NCI-H446 (cell line): ENCODE measurements at regions not wholly inside any gene's neighbourhood (a gene's known extent, or its start where the extent isn't known, plus 50 kb on each side); places are given as distances from the start of the nearest gene placed in this dataset.
A peak's percentile ranks its signal among the peaks of the same experiment; 100 is the strongest.
"Not testable (repeated sequence)": the region's sequence is repeated elsewhere in the genome, so short reads cannot be mapped to it uniquely, and the experiment has no call there.

ENCODE experiments used
- DNase-seq, 2 experiments: peaks; one replicate each; lab custom pipeline; 2025; lab: John Stamatoyannopoulos, UW

DNA sequence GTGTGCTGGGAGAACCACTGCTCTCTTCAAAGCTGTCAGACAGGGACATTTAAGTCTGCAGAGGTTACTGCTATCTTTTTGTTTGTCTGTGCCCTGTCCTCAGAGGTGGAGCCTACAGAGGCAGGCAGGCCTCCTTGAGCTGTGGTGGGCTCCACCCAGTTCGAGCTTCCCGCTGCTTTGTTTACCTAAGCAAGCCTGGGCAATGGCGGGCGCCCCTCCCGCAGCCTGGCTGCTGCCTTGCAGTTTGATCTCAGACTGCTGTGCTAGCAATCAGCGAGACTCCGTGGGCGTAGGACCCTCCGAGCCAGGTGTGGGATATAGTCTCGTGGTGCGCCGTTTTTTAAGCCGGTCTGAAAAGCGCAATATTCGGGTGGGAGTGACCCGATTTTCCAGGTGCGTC is 164.0 kb downstream of the HRH4 start:
- not testable (repeated sequence) for DNase-seq

DNA sequence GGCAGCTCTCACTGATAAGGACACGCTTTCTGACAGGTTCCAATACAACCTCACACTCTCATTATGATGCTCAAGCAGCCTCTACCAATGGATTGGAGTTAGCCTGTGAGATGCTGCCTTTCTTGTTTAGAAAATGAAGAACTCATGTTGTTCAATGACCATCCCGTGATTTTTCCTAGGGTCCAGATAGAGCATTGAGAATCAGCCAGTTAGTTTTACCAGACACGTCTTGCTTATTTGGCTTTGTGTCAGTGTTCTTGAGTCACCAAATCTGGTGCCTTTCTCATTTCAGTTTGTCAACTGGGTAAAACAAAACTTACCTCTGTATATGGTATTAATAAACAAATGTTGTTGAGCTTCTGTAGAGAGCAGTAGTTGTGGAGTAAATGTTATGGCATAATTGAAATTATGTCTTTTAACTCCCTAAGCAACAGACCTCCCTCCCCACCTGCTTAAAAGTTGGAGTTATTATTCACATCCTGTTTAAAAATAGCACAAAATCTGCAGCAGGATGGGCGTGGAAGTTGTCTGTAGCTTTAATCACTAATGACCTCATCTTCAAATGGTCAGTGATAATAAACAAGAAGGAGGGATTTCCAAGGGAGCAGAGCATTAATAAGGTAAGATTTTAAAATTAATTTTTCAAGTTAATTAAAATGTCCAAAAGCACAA is 167.3 kb downstream of the HRH4 start:
- DNase-seq: no peak

DNA sequence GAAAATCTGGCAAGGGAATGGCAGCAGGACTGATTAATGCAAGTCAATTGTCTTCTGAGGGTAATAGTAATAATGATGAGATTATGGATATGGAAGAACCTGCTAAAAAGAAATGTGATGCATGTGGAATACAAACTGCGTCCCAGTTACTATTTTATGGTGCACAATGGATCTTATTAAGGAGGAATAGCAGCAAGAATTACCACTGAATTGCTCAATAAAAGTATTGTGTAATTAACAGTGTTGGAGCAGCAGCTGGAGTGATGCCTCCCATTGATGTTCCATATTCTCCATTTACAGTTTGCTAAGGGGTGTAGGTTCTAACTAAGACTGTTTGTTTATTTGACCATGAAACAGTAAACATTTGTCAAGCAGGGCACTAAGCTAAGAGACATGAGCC is 167.9 kb downstream of the HRH4 start:
- DNase-seq: no peak

DNA sequence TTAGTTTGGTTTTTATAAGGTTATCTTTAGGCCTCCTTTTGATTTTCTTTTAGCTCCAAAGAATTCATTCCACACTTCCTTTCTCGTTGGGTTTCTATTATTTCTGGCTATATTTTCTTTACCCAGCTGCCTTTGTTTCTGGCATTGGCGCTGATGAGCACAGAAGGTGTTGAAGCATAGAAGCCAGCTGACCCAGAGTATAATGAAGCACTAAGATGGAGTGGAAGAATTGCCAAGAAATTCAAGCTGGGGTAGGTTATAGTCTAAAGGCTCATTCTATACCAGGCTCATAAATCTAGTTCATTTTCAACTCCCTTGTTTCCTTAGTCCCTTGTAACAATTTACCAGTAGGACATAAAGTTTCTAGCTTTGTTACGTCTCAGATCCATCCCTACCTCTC is 169.5 kb downstream of the HRH4 start:
- peak in 1 of 2 experiments; percentile 65 for DNase-seq

DNA sequence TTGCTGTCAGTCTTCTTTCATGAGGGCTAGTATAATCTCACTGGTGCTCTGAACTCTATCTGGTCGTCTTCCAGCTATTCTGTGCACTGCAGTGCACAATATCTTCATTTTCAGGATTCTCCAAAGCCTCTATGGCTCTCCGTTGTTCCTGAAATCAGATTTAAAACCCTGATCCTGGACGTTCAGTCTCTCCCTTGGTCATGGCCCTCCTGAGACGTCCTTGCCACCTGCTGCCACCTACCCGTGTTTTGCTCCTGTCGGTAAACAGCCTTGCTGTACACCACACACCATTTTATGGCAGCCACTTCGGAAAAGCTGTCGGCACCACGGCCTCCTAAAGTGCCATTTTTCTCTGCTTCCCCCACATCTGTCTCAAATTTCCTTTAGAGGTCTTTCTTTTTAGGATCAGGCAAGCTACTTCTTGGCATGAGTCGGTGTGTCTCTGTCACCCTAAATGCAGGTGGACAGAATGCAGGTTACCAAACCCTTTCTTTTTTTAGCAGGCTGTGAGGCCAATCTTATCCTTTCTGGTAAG is 170.0 kb downstream of the HRH4 start:
- no peak for DNase-seq

DNA sequence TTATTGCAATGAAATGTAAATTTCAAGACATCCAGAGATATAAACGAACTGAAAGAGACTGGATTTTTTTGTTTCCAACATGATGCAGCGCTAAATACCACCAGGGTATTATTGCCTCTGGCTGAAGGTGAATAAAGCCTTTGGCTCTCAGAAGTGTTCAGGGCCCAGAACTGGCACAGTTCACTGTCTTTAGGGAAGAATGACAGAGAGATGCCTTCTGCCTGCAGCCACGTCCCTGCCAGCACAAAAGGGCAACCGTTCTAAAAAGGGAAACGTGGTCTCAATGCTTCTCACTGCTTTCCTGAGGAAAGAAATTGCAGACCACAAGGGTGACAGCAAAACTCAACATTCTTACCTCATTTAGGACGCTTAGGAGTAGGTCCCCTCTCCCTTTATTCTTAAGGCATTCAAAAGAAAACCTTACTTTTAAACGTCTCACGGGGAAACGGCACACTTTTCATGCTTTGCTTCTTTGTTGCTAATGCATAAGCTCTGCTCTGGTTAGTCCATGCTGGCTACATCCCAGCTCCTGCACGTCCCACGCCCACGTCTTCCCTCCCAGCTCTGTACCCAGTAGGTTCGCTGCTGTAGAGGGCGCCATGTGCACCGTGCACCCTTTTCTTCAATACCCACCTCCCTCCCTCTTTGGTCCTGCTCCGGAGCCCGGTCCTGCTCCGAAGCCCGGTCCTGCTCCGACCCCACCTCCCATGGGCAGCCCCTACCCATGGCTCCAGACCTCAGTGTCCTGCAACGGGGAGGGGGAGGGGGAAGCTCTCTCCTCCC is 171.0 kb downstream of the HRH4 start:
- DNase-seq: peak; percentile 6 to 69

DNA sequence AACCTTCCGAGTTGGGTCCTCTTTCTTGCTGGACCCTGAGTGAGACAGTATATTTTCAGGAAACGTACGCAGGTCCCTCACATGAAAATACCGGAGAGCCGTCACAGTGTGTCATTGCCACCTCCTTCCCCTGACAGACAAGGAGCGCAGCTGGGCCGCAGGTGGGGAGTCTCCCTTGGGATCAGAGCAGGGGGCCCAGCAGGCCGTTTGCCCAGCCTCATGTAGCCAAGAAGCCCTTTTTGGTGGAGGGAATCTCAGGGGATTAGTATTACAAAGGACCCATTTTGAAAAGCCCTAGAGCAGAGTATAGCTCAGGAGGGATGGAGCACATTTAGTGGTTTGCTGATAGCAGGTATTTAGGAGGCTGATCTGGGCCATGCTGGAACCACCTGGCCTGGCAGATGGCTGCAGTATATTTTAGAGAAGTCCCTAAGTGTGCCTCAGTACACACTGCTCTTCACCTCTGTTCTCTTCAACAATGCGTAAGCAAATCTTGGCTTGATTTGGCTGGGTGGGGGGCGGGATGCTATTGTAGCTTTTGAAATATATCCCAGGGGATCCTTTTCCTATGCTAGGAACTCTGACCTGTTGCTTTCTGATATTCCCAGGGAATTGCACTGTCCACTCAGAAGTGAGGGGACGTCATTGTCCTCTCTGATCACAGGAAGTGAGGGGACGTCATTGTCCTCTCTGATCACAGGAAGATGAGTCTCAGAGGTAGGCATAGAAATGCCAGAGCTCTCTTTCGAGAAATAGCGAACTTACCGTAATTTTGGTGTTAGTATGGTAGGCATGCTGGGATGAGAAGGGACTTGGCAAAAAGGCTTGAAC is 171.9 kb downstream of the HRH4 start:
- DNase-seq: no peak

DNA sequence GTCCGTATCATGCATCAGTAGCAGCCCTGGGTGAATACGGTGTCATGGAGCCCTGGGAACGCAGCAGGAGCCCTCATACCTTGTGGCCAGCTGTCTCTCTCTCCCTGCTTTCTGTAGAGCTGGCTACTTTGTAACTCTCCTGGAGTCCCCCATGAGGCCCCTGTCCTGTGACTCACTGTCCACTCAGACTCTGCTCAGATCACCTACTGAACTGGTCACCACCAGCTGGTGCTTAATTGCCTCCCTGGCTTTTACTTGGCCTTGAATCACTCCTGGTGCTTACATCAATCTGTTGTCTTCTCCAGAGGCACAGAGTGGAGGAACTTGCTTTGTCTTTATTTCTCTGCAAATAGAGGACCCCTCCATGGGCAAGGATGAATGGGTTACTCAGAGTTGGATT is 172.7 kb downstream of the HRH4 start:
- DNase-seq: no peak

DNA sequence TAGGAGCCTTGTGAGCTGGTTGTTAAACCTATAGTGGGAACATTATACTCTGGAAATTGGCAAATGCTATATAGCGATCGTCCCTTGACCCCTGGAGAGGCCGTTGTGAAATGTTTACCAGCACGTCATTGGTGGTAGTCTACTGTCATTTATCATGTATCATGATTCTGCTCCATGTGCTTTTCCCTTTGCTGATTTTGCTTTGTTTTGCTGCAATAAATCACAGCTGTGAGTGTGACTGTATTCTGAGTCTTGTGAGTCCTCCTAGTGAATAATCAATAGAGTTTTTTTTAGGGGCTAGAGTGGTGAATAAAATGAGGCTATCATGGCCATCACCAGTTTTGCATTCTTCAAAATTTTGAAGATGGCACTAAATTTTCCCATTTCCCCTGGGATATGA is 189.1 kb downstream of the HRH4 start:
- no peak for DNase-seq

DNA sequence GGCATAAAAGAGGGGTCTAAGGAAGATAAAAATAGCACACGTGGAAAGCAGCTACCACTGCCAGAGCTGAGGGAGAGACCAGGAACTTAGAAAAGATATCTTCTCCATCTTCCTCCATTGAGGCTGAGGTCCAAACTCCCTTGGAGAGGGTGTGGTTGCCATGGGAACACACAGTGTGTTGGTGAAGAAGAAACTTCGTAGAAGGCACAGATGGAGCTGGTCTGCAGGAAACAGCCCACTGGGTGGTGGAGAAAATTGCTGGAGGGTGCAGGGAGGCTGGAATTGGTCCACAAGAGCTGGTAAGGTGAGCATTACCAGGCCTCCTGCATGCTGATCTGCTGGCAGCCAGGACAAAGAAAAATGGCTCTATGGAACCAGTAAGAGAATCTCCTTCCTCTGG is 191.0 kb downstream of the HRH4 start:
- peak in 1 of 2 experiments; percentile 41 for DNase-seq

DNA sequence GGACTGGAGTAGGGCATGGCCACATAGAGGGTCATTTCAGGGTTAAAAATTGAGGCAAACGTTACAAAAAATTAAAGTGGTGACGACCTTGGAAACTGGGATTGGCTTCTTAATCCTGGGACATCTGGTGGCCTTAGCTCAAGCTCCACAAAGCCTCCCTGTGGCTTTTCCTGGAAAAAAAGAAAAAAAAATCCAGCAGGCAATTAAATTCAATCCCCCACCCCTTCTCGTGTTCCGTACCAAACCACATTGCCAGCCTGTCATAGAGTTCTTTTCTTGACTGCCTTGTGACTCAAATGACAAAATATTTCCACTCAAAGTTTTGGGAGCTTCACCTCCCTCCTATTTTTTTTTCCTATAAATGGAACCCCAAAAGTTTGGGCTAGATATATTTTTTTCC is 195.6 kb downstream of the HRH4 start:
- peak in 1 of 2 experiments; percentile 31 for DNase-seq

DNA sequence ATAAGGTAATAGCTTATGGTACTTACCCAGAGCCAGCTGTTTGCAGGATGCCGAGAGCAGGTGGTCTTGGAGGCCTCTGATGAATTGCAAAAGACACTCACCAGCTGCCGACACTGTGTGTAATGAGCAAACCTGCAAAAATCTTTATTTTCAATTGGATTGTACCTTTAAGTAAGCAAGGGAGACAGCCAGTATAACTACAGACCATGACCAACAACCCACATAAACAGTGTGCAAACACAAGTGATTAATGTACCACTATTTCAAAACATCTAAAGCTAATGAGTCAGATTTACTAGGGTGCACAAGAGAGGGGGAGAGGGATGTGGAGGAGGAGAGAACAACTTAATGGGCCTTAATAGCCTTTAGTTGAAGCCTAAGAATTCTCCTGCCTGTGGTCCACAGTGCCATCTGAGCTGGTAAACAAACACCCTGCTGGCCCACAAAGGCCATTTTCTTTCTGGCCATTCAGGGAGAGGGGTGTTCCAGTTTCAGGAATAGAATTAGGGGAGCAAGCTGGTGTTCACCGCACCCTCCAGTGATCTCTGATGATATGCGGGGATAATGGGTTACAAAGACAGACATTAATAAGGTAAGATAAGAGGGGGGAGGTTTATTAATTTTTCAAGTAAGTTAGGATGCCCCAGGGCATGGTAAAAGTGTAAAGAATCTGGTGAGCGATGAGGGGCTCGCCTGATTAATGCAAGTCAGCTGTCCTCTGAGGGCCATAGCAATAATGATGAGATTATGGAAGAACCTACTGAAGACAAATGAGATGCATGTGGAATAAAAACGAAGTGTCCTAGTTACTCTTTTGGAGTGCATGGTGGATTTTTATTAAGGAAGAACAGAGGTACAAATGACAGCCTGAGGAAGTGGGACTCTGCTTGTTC is 196.4 kb downstream of the HRH4 start:
- DNase-seq: no peak

DNA sequence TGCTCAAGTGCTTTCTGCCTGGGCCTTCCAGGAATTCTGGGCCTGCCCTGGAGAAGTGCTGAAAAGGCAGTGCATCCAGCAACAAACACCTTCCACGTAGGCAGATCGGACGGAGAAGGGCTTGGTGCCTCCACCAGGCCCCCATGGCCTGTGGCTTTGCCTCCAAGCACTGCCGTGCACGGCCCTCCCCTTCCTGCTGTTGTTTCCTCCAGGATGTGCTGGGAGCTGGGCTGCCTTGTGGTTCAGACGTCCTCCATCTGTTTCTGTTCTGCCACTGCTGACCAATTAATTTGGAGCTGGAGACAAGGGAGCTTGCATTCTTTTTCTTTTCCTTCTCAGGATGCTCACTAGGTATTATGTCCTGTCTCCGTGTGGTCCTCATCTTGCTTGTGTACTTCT is 197.0 kb downstream of the HRH4 start:
- DNase-seq: no peak

DNA sequence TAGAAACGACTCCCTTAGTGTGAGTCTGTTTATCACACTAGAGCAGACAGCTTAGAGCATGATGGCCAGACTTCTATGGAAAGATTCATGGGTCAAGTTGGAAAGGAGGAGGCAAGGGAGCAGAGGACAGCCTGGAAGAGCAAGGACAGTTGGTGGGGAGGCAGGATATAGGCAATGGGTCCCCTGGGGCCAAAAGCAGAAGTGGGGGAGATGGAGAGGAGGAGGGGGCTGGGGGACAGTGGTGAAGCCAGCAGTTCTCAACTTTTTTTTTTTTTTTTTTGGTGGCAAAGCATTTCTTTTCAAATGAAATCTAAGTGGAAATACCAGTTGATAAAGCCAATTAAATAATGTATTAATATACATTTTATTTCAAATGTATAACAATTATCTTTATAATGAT is 197.9 kb downstream of the HRH4 start:
- no peak for DNase-seq

DNA sequence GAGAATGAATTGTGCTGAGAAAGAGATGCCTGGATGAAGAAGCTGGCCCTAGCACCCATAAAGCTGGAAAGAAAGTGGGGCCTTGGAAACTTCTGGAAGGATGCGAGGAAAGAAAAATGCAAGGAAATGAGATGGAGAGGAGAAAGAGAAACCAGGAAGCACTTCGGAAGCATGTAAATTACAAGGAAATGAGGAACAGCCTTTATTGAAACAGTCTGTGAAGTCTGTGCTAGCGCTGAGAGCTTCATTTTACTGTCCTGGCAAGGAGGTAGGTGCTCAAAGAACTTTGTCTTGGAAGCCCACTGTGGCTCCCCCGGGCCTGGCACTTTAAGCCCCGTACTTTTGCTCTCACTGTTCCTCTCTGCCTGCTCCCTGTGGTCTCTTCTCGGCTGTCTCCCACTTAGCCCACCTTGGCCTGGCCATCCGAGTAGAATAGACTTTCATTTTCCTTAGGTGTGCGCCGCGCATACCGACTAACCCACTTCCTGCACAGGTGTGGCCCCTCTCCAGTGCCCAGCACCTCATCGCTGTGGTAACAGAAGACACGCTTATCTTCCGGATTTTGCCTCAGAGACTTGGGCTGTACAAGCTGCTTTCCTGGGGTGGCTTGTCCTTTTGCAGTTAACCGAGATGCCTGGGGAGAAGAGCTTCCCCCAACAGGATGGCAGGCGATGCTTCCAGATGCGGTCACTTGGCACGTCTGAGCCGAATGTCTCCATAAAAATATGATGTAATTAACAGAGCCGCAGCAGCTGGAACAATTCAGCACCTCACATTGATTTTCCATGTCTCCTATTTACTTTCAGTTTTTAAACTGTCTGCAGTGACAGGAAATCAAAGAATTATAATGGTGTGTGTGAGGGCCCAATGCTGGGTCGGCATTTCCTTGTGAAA is 199.6 kb downstream of the HRH4 start:
- DNase-seq: no peak

DNA sequence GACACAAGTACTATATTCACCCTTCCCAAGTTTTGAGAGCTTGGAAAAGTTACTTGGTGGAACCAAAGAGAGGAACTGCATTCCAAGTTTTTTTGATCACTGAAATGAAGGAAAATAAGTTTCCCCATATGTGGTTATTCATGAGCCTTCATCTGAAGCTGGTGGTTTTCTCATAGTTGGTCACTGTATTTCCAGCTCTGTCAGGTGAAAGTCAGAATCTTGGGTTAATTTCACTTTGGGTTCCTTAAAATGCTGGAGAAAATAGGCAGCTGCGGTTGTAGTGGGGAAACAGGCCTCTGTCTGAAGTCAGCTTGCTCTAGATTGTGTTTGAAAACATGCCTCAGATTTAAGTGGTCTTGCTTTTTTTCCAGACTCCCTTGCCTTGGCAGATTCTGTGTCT is 200.5 kb downstream of the HRH4 start:
- DNase-seq: no peak

DNA sequence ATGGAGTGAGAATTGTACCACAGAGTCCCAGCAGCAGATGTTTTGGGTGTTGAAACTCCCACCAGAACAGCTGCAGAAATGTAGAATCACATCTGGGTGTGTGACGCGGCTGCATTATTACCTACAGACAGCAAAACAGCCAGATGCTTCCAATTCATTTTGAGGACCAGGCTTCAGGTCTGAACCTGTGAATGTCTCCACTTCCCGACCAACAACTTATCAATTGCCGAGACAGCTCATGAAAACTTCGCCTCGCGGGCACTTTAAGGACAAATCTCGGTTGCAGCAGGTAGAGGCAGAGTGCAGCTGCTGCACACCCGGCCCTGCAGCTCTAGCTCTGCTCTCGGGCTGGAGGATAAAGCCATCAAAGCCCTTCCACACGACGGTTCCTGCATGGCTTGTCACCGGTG is 202.0 kb downstream of the HRH4 start:
- no peak for DNase-seq

DNA sequence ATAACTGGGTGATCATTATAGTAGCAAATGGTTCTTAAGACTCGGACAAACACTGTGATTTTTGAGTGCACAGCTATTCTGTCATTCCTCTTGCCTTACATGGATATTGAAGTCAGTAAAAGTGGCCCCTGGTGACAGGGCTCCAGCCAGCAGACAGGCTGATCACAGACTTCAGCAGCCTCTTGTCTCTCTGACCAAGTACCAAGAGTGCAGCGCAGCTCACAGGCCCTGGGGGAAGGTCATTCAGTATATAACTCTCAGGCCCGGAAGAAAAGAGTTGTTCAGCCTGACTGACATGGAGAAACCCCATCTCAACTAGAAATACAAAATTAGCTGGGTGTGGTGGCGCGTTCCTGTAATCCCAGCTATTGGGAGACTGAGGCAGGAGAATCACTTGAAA is 202.6 kb downstream of the HRH4 start:
- no peak for DNase-seq

DNA sequence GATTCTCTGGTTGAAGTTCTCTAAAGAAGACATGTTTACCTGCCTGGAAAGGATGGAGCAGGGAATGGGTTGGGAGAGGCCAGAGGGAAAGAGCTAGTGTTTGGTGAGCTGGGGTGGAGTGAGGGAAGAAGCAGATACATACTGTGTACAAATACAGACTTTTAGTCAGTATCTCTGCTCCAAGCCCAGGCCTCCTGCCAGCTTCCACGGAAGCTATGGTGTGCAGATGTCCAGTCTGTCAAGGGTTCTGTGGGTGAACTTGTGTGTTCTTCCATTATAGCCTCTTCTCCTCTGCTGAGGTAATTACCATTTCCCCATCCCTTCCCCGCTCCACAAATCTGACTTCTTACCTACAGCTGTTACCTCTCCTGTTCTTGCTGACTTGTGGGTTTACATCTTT is 208.6 kb downstream of the HRH4 start:
- no peak for DNase-seq

DNA sequence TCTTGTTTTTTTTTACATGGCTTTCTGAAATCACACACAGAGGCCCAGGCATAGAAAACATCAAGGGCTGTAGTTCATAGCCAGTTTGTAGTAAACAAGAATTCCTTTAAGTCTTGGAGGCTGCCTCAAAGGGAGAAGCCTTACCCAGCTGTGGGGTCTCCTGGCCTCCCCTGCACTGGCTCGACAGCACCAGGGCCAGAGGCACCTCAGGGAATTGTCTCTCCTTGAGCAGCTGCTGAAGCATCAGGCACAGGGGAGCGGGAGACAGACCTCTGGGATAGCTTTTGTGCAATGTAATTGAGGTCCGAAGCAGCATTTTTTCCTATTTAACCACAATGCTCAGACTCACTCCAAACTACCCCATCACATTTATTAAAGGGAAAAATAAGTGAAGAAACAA is 209.1 kb downstream of the HRH4 start:
- DNase-seq: no peak
